ENCODE measurements at regions not wholly inside any gene's neighbourhood (a gene's known extent, or its start where the extent isn't known, plus 50 kb on each side); places are given as distances from the start of the nearest gene placed in this dataset.

DNA sequence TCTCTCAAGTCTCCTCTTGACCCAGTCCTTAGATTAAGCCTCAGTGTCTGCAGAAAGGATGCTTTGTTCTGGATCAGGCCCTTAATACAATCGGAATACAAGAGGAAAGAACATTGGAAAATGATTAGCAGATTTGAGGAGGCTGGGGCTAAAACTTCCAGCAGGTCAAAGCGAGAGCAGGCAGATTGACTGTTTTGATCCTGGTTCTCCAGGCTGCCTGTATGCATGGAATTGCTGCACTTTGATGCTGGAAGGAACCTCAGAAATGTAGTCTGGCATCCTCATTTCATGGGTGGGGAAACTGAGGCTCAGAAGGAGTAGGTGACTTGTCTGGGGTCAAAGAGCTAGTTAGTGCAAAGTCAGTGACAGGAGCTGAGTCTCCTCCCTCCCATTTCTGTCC is 202.8 kb downstream of the EMX2 start (continued):
- no peak for TF ChIP-seq ZNF462 (CRISPR knock-in tag; IDR thresholded peaks at IDR 0.05)
- no peak for TF ChIP-seq NANOG (IDR thresholded peaks at IDR 0.05; ENCODE audit: borderline replicate concordance)
- no peak for TF ChIP-seq POLR2AphosphoS5 (IDR thresholded peaks at IDR 0.05; ENCODE audit: low read depth)
- no peak for TF ChIP-seq ZNF331 (CRISPR knock-in tag; IDR thresholded peaks at IDR 0.05; ENCODE audit: low read depth)
- no peak for TF ChIP-seq STAT1 (IDR thresholded peaks at IDR 0.05; ENCODE audit: unreplicated experiment)

GRCh38 chr10:117746541-117747448 is 204.2 kb downstream of the EMX2 start:
- Histone ChIP-seq H3K4me2 (no peak overlapping the region), H4K20me1 (replicated peaks; ENCODE audit: insufficient read depth) (no peaks in the 10 kb centered on the region), H3K79me2 (replicated peaks; ENCODE audit: insufficient read depth) (no peaks in the 10 kb centered on the region), H3K36me3 (ENCODE audit: insufficient read depth) (no peaks in the 10 kb centered on the region), H3K27me3 (ENCODE audit: insufficient read depth) (no peaks in the 10 kb centered on the region), H3F3A (replicated peaks; ENCODE audit: low read depth) (no peaks in the 10 kb centered on the region), H3K4me3 (no peak overlapping the region), H3K4me1 (ENCODE audit: insufficient read depth) (no peaks in the 10 kb centered on the region), H3K27ac (ENCODE audit: low read depth) (no peak overlapping the region), H2AFZ (no peak overlapping the region), H3K9me2 (ENCODE audit: insufficient read depth) (no peaks in the 10 kb centered on the region)
- Mint-ChIP-seq H3K36me3 (ENCODE audit: low read depth) (no peaks in the 10 kb centered on the region), H3K9me3 (no peaks in the 10 kb centered on the region), H3K4me3 (no peak overlapping the region), H3K27me3 (ENCODE audit: insufficient read depth, low read depth, poor library complexity) (peaks cover 7% of the 10 kb centered on the region), H3K4me1 (no peaks in the 10 kb centered on the region), H3K27ac (no peak overlapping the region)
- DNase-seq (ENCODE audit: low spot score) (no peak), ATAC-seq (no peak)
- TF ChIP-seq, protein P1, sequence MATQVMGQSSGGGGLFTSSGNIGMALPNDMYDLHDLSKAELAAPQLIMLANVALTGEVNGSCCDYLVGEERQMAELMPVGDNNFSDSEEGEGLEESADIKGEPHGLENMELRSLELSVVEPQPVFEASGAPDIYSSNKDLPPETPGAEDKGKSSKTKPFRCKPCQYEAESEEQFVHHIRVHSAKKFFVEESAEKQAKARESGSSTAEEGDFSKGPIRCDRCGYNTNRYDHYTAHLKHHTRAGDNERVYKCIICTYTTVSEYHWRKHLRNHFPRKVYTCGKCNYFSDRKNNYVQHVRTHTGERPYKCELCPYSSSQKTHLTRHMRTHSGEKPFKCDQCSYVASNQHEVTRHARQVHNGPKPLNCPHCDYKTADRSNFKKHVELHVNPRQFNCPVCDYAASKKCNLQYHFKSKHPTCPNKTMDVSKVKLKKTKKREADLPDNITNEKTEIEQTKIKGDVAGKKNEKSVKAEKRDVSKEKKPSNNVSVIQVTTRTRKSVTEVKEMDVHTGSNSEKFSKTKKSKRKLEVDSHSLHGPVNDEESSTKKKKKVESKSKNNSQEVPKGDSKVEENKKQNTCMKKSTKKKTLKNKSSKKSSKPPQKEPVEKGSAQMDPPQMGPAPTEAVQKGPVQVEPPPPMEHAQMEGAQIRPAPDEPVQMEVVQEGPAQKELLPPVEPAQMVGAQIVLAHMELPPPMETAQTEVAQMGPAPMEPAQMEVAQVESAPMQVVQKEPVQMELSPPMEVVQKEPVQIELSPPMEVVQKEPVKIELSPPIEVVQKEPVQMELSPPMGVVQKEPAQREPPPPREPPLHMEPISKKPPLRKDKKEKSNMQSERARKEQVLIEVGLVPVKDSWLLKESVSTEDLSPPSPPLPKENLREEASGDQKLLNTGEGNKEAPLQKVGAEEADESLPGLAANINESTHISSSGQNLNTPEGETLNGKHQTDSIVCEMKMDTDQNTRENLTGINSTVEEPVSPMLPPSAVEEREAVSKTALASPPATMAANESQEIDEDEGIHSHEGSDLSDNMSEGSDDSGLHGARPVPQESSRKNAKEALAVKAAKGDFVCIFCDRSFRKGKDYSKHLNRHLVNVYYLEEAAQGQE (IDR thresholded peaks at IDR 0.05; ENCODE audit: unreplicated experiment), result no peak
- TF ChIP-seq STAT1 (IDR thresholded peaks at IDR 0.05; ENCODE audit: unreplicated experiment), result no peak
- TF ChIP-seq CREB1 (CRISPR knock-in tag; IDR thresholded peaks at IDR 0.05; ENCODE audit: low read depth), result no peak
- no peak for TF ChIP-seq CTCF (conservative IDR thresholded peaks at IDR 0.05; ENCODE audit: low read depth in 2 of 2)
- no peak for TF ChIP-seq POLR2AphosphoS5 (IDR thresholded peaks at IDR 0.05; ENCODE audit: low read depth)

Data from GM23338 (cell line).